Activated CD8-positive, alpha-beta T cell treated with anti-CD3 and anti-CD28 coated beads, Interleukin-2, amount 10 ng/mL, durations not matched to agents 7 days and 5 days (primary cell): ENCODE measurements at regions not wholly inside any gene's neighbourhood (a gene's known extent, or its start where the extent isn't known, plus 50 kb on each side); places are given as distances from the start of the nearest gene placed in this dataset.

ENCODE experiments used
- ATAC-seq: fragments of 150-1000 bp; cut with Tn5 transposase; one replicate; pipeline ENCODE4 v1.10.0; 2021; ENCODE audit warnings: moderate library complexity
- CTCF ChIA-PET: fragments of 350-600 bp; sonication (Branson Sonifier 250); formaldehyde crosslinking; loops from one replicate; lab custom pipeline; 2021; ENCODE audit warnings: antibody characterized with exemption; lab: Charles Lee
- POLR2A ChIA-PET: fragments of 350-600 bp; sonication (Branson Sonifier 250); formaldehyde crosslinking; loops from one replicate; lab custom pipeline; 2021; ENCODE audit warnings: antibody characterized with exemption; lab: Charles Lee
- DNase-seq: peaks from one replicate; pipeline ENCODE4 v3.0.0-alpha.2; 2020
- H3K27ac Mint-ChIP-seq: one replicate; pipeline ENCODE4 v1.8.0; 2021; ENCODE audit warnings: mild to moderate bottlenecking, mixed read lengths
- H3K27me3 Mint-ChIP-seq: one replicate; pipeline ENCODE4 v1.8.0; 2021; ENCODE audit warnings: low read depth, mixed read lengths
- H3K36me3 Mint-ChIP-seq: one replicate; pipeline ENCODE4 v1.8.0; 2021; ENCODE audit warnings: low read depth, mixed read lengths
- H3K4me1 Mint-ChIP-seq: one replicate; pipeline ENCODE4 v1.8.0; 2021; ENCODE audit warnings: low read depth, mixed read lengths
- H3K4me3 Mint-ChIP-seq: one replicate; pipeline ENCODE4 v1.8.0; 2021; ENCODE audit warnings: mild to moderate bottlenecking, mixed read lengths
- H3K9me3 Mint-ChIP-seq: one replicate; pipeline ENCODE4 v1.8.0; 2022; ENCODE audit warnings: mixed read lengths; ENCODE audit not compliant: insufficient read depth

DNA sequence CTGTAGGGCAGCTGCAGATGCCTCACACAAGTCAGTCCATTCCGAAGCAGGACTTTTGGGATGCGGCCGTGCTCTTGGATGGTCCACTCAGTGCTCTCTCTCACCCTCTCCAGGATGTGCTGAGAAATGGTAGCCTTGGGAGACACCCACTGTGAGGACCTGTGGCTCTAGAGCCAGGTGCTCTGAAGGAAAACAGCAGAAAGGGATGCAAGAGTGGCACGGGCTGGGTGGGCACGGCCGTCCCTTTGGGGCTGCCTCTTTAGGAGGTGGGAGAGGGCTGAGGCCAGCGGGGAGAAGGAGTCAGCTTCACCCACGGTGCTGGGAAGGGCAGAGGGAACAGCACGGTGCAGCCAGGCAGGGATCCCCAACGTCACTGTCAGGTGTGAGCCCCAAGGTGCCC is 106.1 kb downstream of the RIPK4 start:
- H3K27ac Mint-ChIP-seq, result no peak overlapping the region
- no peaks in the 10 kb centered on the region for H3K4me1 Mint-ChIP-seq
- H3K4me3 Mint-ChIP-seq, result no peak overlapping the region
- H3K36me3 Mint-ChIP-seq, result no peaks in the 10 kb centered on the region
- no peaks in the 10 kb centered on the region for H3K9me3 Mint-ChIP-seq
- DNase-seq (no peak), ATAC-seq (no peak)
- peaks cover 3% of the 10 kb centered on the region for H3K27me3 Mint-ChIP-seq
- ChIA-PET CTCF (no interaction called here), POLR2A (no interaction called here)

- Mint-ChIP-seq H3K27me3 (peaks cover 3% of the 10 kb centered on the region), H3K4me3 (no peak overlapping the region), H3K27ac (no peak overlapping the region), H3K4me1 (no peaks in the 10 kb centered on the region), H3K9me3 (no peaks in the 10 kb centered on the region), H3K36me3 (no peaks in the 10 kb centered on the region)
- DNase-seq (no peak), ATAC-seq (no peak)
- ChIA-PET CTCF (no interaction called here), POLR2A (no interaction called here)
Measured at GRCh38 chr21:41659791-41660560, 106.9 kb downstream of the RIPK4 start.

DNA sequence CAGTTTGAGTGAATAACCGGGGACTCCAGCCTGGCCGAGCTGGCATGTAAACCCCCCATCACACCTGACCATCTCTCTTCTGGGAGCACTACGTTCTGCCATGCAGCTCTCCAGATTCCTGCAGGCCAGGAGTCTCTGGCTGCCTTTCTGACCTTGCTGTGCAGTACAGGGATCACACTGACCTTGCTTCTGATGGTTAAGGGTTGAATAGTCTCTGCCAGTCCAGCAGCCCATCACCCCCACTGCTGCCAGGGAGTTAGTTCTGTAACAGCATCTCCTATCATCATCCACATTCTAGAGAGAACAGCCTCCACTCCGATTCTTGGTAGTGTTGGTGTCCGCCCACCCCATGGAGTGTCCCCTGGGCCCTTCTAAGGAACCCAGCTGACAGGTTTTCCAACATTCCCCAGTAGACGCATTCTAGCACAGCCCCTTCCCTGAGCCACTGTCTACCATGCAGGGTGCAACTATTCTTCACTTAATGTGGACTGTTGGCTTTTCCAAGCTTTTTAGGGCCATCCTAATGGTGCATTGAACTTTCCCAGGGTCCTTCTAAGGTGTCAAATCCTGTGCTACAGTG is 109.8 kb downstream of the RIPK4 start:
- Mint-ChIP-seq H3K27me3 (peaks cover 11% of the 10 kb centered on the region), H3K27ac (no peak overlapping the region), H3K36me3 (no peaks in the 10 kb centered on the region), H3K4me1 (no peaks in the 10 kb centered on the region), H3K9me3 (no peaks in the 10 kb centered on the region), H3K4me3 (no peak overlapping the region)
- ATAC-seq (no peak), DNase-seq (no peak)
- CTCF ChIA-PET, result no interaction called here
- POLR2A ChIA-PET, result interaction anchor here (0.6 kb wide), 1 partner anchor 970 kb away, joined by 3 read pairs; no protein-coding TSS in a partner anchor

GRCh38 chr21:41655259-41655658 is 111.6 kb downstream of the RIPK4 start:
- ATAC-seq (no peak), DNase-seq (no peak)
- CTCF ChIA-PET, result no interaction called here
- POLR2A ChIA-PET, result no interaction called here
- Mint-ChIP-seq H3K4me1 (no peaks in the 10 kb centered on the region), H3K4me3 (no peak overlapping the region), H3K27me3 (peaks cover 11% of the 10 kb centered on the region), H3K9me3 (no peaks in the 10 kb centered on the region), H3K27ac (no peak overlapping the region), H3K36me3 (no peaks in the 10 kb centered on the region)

- no peak for ATAC-seq
- no peak overlapping the region for H3K4me3 Mint-ChIP-seq
- H3K4me1 Mint-ChIP-seq, result no peaks in the 10 kb centered on the region
- ChIA-PET CTCF (no interaction called here), POLR2A (no interaction called here)
- H3K36me3 Mint-ChIP-seq, result no peaks in the 10 kb centered on the region
- H3K27me3 Mint-ChIP-seq, result peaks cover 11% of the 10 kb centered on the region
- H3K9me3 Mint-ChIP-seq, result no peaks in the 10 kb centered on the region
- no peak for DNase-seq
- H3K27ac Mint-ChIP-seq, result no peak overlapping the region
Measured at GRCh38 chr21:41653954-41654491, 112.8 kb downstream of the RIPK4 start.

GRCh38 chr21:41653243-41653953 is 113.5 kb downstream of the RIPK4 start:
- no peak for DNase-seq
- H3K4me3 Mint-ChIP-seq, result no peak overlapping the region
- H3K27me3 Mint-ChIP-seq, result peaks cover 11% of the 10 kb centered on the region
- ChIA-PET CTCF (no interaction called here), POLR2A (no interaction called here)
- no peak overlapping the region for H3K27ac Mint-ChIP-seq
- H3K4me1 Mint-ChIP-seq, result no peaks in the 10 kb centered on the region
- H3K9me3 Mint-ChIP-seq, result no peaks in the 10 kb centered on the region
- H3K36me3 Mint-ChIP-seq, result no peaks in the 10 kb centered on the region
- no peak for ATAC-seq

- DNase-seq, result no peak
- peaks cover 13% of the 10 kb centered on the region for H3K27me3 Mint-ChIP-seq
- ChIA-PET CTCF (no interaction called here), POLR2A (no interaction called here)
- H3K36me3 Mint-ChIP-seq, result no peaks in the 10 kb centered on the region
- no peak overlapping the region for H3K4me3 Mint-ChIP-seq
- no peaks in the 10 kb centered on the region for H3K4me1 Mint-ChIP-seq
- no peaks in the 10 kb centered on the region for H3K9me3 Mint-ChIP-seq
- H3K27ac Mint-ChIP-seq, result no peak overlapping the region
- no peak for ATAC-seq
Measured at GRCh38 chr21:41651830-41652229, 115.0 kb downstream of the RIPK4 start.

DNA sequence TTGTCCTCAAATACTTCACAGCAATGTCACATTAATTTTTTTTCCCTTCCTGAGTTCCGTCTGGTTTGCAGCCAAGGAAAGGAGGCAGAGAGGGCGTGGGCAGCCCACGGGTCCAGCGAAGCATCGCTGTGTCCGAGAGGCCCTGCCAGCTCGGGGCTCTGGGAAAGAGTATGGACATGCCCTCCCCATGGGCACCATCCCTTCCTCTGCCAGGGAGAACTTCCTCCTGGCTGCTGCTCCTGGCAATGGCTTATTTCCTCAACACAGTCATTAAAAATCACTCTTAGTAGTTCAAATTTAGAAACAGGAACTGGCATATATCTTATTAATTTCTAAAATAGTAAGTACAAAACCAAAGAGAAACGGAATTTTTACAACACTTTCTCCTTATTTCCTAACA is 115.4 kb downstream of the RIPK4 start:
- no peak overlapping the region for H3K4me3 Mint-ChIP-seq
- H3K9me3 Mint-ChIP-seq, result no peaks in the 10 kb centered on the region
- CTCF ChIA-PET, result no interaction called here
- peaks cover 13% of the 10 kb centered on the region for H3K27me3 Mint-ChIP-seq
- H3K27ac Mint-ChIP-seq, result no peak overlapping the region
- POLR2A ChIA-PET, result no interaction called here
- DNase-seq (no peak), ATAC-seq (no peak)
- no peaks in the 10 kb centered on the region for H3K4me1 Mint-ChIP-seq
- H3K36me3 Mint-ChIP-seq, result no peaks in the 10 kb centered on the region

DNA sequence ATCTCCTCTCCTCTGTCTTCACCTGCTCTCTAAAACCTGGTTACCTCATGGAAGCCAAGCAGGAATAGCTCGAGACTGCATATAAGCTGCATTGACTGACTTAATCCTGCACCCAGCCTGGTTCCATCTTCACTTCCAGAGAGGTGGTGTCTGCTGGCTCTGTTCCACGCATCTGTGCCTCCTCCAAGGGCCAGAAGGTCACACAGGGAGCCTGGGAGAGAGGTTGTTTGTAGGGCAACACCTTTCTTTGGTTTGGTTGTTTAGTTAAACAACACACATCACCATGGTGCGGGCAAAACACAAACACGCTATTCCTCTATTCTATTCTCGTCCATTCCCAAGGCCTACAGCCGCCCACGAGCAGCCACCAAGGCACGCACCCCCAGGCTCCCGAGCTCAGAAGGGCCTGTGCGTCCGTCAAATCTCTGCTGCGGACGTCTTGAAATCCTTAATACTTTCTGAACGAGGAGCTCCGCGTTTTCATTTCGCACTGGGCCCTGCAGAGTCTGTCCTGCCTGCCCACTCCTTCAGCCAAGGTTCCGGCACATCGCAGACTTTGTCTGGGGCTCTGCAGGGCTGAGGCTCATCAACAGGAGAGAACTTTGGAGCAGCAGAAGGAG is 116.2 kb downstream of the RIPK4 start:
- CTCF ChIA-PET, result no interaction called here
- no peak for ATAC-seq

DNA sequence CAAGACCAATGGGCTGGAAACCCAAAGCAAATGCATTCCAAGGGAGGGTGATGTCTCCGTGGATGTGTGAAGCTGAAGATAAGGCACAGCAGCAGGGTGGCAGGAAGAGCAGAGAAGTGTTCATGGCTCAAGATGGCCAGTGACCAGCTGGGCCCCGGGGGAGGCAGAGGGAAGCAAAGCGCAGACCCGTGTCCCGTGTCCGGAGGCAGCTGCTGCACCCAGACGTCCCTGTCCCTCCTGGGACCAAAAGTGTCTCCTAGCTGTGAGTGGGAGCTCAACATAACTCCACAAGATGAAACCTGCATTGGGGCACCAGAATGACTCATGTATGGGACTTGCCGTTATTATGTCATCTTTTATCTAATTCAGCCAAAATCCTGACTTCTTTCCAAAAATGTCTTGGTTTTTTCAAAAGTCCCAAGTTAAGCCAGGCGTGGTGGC is 118.2 kb downstream of the RIPK4 start:
- no peak for ATAC-seq
- H3K27ac Mint-ChIP-seq, result no peak overlapping the region
- H3K4me3 Mint-ChIP-seq, result no peak overlapping the region
- no peaks in the 10 kb centered on the region for H3K4me1 Mint-ChIP-seq
- H3K36me3 Mint-ChIP-seq, result no peaks in the 10 kb centered on the region
- no peak for DNase-seq
- peaks cover 11% of the 10 kb centered on the region for H3K27me3 Mint-ChIP-seq
- no peaks in the 10 kb centered on the region for H3K9me3 Mint-ChIP-seq
- CTCF ChIA-PET, result no interaction called here
- POLR2A ChIA-PET, result no interaction called here

More for the DNA sequence above, 116.2 kb downstream of the RIPK4 start:
- Mint-ChIP-seq H3K27ac (no peak overlapping the region), H3K9me3 (no peaks in the 10 kb centered on the region), H3K4me3 (no peak overlapping the region), H3K4me1 (no peaks in the 10 kb centered on the region), H3K27me3 (peaks cover 13% of the 10 kb centered on the region), H3K36me3 (no peaks in the 10 kb centered on the region)
- no peak for DNase-seq
- POLR2A ChIA-PET, result no interaction called here

GRCh38 chr21:41647806-41648561 is 118.9 kb downstream of the RIPK4 start:
- POLR2A ChIA-PET, result no interaction called here
- Mint-ChIP-seq H3K27me3 (peaks cover 7% of the 10 kb centered on the region), H3K4me3 (no peak overlapping the region), H3K4me1 (no peaks in the 10 kb centered on the region), H3K27ac (no peak overlapping the region), H3K9me3 (no peaks in the 10 kb centered on the region), H3K36me3 (no peaks in the 10 kb centered on the region)
- CTCF ChIA-PET, result no interaction called here
- no peak for DNase-seq
- no peak for ATAC-seq
